GM23248 (cell line): ENCODE measurements at regions not wholly inside any gene's neighbourhood (a gene's known extent, or its start where the extent isn't known, plus 50 kb on each side); places are given as distances from the start of the nearest gene placed in this dataset.

Experiments used
- EZH2 ChIP-seq: fragments of 200-600 bp; sonication (generic); IDR thresholded peaks from 2 replicates; pipeline ENCODE4 v1.6.1; 2018; ENCODE audit warnings: antibody characterized with exemption, mild to moderate bottlenecking; ENCODE audit not compliant: insufficient read depth, poor library complexity, severe bottlenecking
- EZH2phosphoT487 ChIP-seq: fragments of 200-600 bp; sonication (generic); IDR thresholded peaks from 2 replicates; pipeline ENCODE4 v1.6.1; 2018; ENCODE audit warnings: antibody characterized with exemption, moderate library complexity, mild to moderate bottlenecking, low read depth; ENCODE audit not compliant: insufficient read depth

- TF ChIP-seq EZH2 (no peak), EZH2phosphoT487 (no peak)
Observed at GRCh38 chr14:89658977-89659670, 242.1 kb upstream of the FOXN3 start.
